ENCODE measurements at regions not wholly inside any gene's neighbourhood (a gene's known extent, or its start where the extent isn't known, plus 50 kb on each side); places are given as distances from the start of the nearest gene placed in this dataset.

GRCh38 chr14:86613126-86613525 lies 1083.2 kb downstream of the FLRT2 start:
- Histone ChIP-seq H3K4me2 (ENCODE audit: insufficient read depth, low read length) (no peak overlapping the region), H3K27me3 (ENCODE audit: control insufficient read depth in 2 of 2, insufficient read depth in 2 of 2, low read length in 2 of 2) (no peaks in the 10 kb centered on the region), H3K79me2 (ENCODE audit: control insufficient read depth, insufficient read depth, low read length) (no peaks in the 10 kb centered on the region), H3K9ac (replicated peaks; ENCODE audit: extremely low read depth, insufficient read depth, low read length) (no peak overlapping the region), H3K9me3 (replicated peaks; ENCODE audit: control insufficient read depth, insufficient read depth, low read length) (no peaks in the 10 kb centered on the region), H4K20me1 (replicated peaks; ENCODE audit: control insufficient read depth, extremely low read depth, insufficient read depth, low read length) (no peaks in the 10 kb centered on the region), H3K27ac (ENCODE audit: insufficient read depth, low read depth, low read length) (no peak overlapping the region), H2AFZ (ENCODE audit: low read depth, low read length) (no peak overlapping the region), H3K36me3 (ENCODE audit: control insufficient read depth in 2 of 2, extremely low read depth in 1 of 2, insufficient read depth in 2 of 2, low read length in 2 of 2) (no peaks in the 10 kb centered on the region), H3K4me1 (ENCODE audit: control insufficient read depth, extremely low read depth, insufficient read depth, low read length) (no peaks in the 10 kb centered on the region), H3K9me1 (replicated peaks; ENCODE audit: control insufficient read depth, extremely low read depth, insufficient read depth, low read length) (no peaks in the 10 kb centered on the region), H3K4me3 (replicated peaks in 1 of 3; ENCODE audit: insufficient read depth in 1 of 3, low read depth in 1 of 3, low read length in 3 of 3) (no peak overlapping the region)
- dilution Hi-C loops (cut with MboI; ENCODE audit: extremely low pct_ligation_motif_present, low sequenced_read_pairs) (no loop called here), intact Hi-C loops (cut with micrococcal nuclease) (no loop called here)
- ChIA-PET POLR2A (no interaction called here), CTCF (no interaction called here)
- no peak for FAIRE-seq
- no peak for DNase-seq (ENCODE audit: low read depth, low spot score)
- TF ChIP-seq MYC (IDR thresholded peaks at IDR 0.05; ENCODE audit: low read depth, low read length), result no peak
- TF ChIP-seq POLR2AphosphoS5 (IDR thresholded peaks at IDR 0.05; ENCODE audit: insufficient read depth, low read depth, low read length), result no peak
- no peak for TF ChIP-seq POLR2A (IDR thresholded peaks at IDR 0.05; ENCODE audit: low read depth, low read length)
- no peak for TF ChIP-seq CTCF (IDR thresholded peaks at IDR 0.05; ENCODE audit: extremely low read depth in 1 of 2, insufficient read depth in 1 of 2, low read depth in 1 of 2, low read length in 2 of 2)
- TF ChIP-seq GATA2 (IDR thresholded peaks at IDR 0.05; ENCODE audit: insufficient read depth, insufficient read length, low read depth, low read length), result no peak
- no peak for TF ChIP-seq JUN (IDR thresholded peaks at IDR 0.05; ENCODE audit: borderline replicate concordance, insufficient read depth, insufficient read length, low read depth)
- no peak for TF ChIP-seq FOS (IDR thresholded peaks at IDR 0.05; ENCODE audit: borderline replicate concordance, insufficient read depth, low read length)
- TF ChIP-seq EZH2 (IDR thresholded peaks at IDR 0.05; ENCODE audit: borderline replicate concordance, low read depth, low read length, severe bottlenecking), result no peak
- TF ChIP-seq, protein P1, sequence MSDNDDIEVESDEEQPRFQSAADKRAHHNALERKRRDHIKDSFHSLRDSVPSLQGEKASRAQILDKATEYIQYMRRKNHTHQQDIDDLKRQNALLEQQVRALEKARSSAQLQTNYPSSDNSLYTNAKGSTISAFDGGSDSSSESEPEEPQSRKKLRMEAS (IDR thresholded peaks at IDR 0.05; ENCODE audit: insufficient read depth, insufficient read length), result no peak
- no TSS peak for BruUV-seq (replicated peaks)
